ENCODE measurements at regions not wholly inside any gene's neighbourhood (a gene's known extent, or its start where the extent isn't known, plus 50 kb on each side); places are given as distances from the start of the nearest gene placed in this dataset.
"Not testable (repeated sequence)": the region's sequence is repeated elsewhere in the genome, so short reads cannot be mapped to it uniquely, and the experiment has no call there.

DNA sequence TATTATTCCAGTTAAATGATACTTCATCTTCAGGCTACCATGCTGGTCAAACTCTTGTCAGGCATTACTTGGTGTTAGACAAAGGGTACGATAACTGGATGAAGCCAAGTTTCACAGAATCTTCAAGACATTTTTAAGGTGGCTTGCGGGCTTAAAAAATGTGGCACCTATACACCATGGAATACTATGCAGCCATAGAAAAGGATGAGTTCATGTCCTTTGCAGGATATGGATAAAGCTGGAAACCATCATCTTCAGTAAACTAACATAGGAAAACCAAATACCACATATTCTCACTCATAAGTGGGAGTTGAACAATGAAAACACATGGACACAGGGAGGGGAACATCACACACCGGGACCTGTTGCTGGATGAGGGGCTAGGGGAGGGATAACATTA lies 331.2 kb upstream of the RUNX1 start:
- not testable (repeated sequence) for TF ChIP-seq REST (IDR thresholded peaks at IDR 0.05; ENCODE audit: insufficient read depth in 1 of 2, low read depth in 2 of 2, low read length in 1 of 2)
- TF ChIP-seq, protein P1, sequence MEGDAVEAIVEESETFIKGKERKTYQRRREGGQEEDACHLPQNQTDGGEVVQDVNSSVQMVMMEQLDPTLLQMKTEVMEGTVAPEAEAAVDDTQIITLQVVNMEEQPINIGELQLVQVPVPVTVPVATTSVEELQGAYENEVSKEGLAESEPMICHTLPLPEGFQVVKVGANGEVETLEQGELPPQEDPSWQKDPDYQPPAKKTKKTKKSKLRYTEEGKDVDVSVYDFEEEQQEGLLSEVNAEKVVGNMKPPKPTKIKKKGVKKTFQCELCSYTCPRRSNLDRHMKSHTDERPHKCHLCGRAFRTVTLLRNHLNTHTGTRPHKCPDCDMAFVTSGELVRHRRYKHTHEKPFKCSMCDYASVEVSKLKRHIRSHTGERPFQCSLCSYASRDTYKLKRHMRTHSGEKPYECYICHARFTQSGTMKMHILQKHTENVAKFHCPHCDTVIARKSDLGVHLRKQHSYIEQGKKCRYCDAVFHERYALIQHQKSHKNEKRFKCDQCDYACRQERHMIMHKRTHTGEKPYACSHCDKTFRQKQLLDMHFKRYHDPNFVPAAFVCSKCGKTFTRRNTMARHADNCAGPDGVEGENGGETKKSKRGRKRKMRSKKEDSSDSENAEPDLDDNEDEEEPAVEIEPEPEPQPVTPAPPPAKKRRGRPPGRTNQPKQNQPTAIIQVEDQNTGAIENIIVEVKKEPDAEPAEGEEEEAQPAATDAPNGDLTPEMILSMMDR (IDR thresholded peaks at IDR 0.05), result not testable (repeated sequence)
